ENCODE measurements at regions not wholly inside any gene's neighbourhood (a gene's known extent, or its start where the extent isn't known, plus 50 kb on each side); places are given as distances from the start of the nearest gene placed in this dataset.

GRCh38 chr16:64736857-64737256 is 385.0 kb downstream of the CDH11 start:
- TF ChIP-seq, protein P1, sequence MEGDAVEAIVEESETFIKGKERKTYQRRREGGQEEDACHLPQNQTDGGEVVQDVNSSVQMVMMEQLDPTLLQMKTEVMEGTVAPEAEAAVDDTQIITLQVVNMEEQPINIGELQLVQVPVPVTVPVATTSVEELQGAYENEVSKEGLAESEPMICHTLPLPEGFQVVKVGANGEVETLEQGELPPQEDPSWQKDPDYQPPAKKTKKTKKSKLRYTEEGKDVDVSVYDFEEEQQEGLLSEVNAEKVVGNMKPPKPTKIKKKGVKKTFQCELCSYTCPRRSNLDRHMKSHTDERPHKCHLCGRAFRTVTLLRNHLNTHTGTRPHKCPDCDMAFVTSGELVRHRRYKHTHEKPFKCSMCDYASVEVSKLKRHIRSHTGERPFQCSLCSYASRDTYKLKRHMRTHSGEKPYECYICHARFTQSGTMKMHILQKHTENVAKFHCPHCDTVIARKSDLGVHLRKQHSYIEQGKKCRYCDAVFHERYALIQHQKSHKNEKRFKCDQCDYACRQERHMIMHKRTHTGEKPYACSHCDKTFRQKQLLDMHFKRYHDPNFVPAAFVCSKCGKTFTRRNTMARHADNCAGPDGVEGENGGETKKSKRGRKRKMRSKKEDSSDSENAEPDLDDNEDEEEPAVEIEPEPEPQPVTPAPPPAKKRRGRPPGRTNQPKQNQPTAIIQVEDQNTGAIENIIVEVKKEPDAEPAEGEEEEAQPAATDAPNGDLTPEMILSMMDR (IDR thresholded peaks at IDR 0.05) = no peak
- TF ChIP-seq EP300 (IDR thresholded peaks at IDR 0.05) (no peak), POLR2A (IDR thresholded peaks at IDR 0.05) (no peak)
